HCT116 (cell line): ENCODE measurements at regions not wholly inside any gene's neighbourhood (a gene's known extent, or its start where the extent isn't known, plus 50 kb on each side); places are given as distances from the start of the nearest gene placed in this dataset.

ENCODE experiments used
- ATAC-seq: fragments of 200-7000 bp; cut with Tn5 transposase; 2 replicates; pipeline ENCODE4 v1.9.1; 2020; ENCODE audit warnings: mild to moderate bottlenecking, moderate library complexity
- BruUV-seq: library from RNA; stranded (reverse); fragments of 400-500 nt; replicated peaks from 2 replicates; lab custom pipeline; 2021; lab: Mats Ljungman, UMichigan
- CTCF ChIA-PET: fragments of 300-600 bp; sonication (Branson Sonifier 250); formaldehyde crosslinking; loops from one replicate; lab custom pipeline; 2021; ENCODE audit warnings: antibody characterized with exemption; lab: Charles Lee
- POLR2A ChIA-PET: fragments of 300-600, 350-600 bp; sonication (Branson Sonifier 250); formaldehyde crosslinking; loops from one replicate; lab custom pipeline; 2021; ENCODE audit warnings: antibody characterized with exemption; lab: Charles Lee
- RAD21 ChIA-PET, 2 experiments: fragments of 300-600 bp; sonication (Branson Sonifier 250); formaldehyde crosslinking; loops; one replicate each; lab custom pipeline; 2023; ENCODE audit warnings: low total read pairs in 2 of 2; ENCODE audit not compliant: uncharacterized antibody in 2 of 2, unreplicated experiment in 2 of 2, low non-redundant PET in 1 of 2; lab: Charles Lee
- DNase-seq: peaks from one replicate; pipeline ENCODE4 v3.0.0-alpha.2; 2010; ENCODE audit warnings: low read depth, low spot score
- H2AFZ ChIP-seq: fragments of 200-600 bp; shearing (Covaris generic), sonication (generic); 2 replicates; pipeline ENCODE4 v1.6.1; 2017; ENCODE audit warnings: low read depth, mixed run types, mixed read lengths, antibody characterized with exemption, low read length; ENCODE audit not compliant: poor library complexity, severe bottlenecking
- H3K27ac ChIP-seq: 2 replicates; pipeline ENCODE4 v1.5.1; 2012; ENCODE audit warnings: low read depth, low read length
- H3K27me3 ChIP-seq: fragments of 200-600 bp; sonication (generic); 2 replicates; pipeline ENCODE4 v1.6.1; 2016; ENCODE audit warnings: mixed run types, low read length, mixed read lengths; ENCODE audit not compliant: insufficient read depth
- H3K36me3 ChIP-seq, 2 experiments: fragments of 200-500 bp in 1 of 2; fragments of 200-600 bp in 1 of 2; sonication (Bioruptor generic) in 1 of 2; sonication (generic) in 1 of 2; 2 replicates each; pipeline versions ENCODE4 v1.5.1 to v1.6.1; 2014 to 2016; ENCODE audit warnings: low read length in 2 of 2, inconsistent platforms in 1 of 2, mixed read lengths in 1 of 2, mixed run types in 1 of 2; ENCODE audit not compliant: insufficient read depth in 2 of 2, control insufficient read depth in 1 of 2
- H3K4me1 ChIP-seq, 2 experiments: fragments of 200-600 bp in 1 of 2; sonication (generic) in 1 of 2; 2 replicates each; pipeline versions ENCODE4 v1.5.1 to v1.6.1; 2012 to 2017; ENCODE audit warnings: low read length in 2 of 2, inconsistent platforms in 1 of 2, mild to moderate bottlenecking in 1 of 2, mixed read lengths in 1 of 2, mixed run types in 1 of 2, moderate library complexity in 1 of 2; ENCODE audit not compliant: insufficient read depth in 2 of 2, control insufficient read depth in 1 of 2
- H3K4me2 ChIP-seq: fragments of 200-600 bp; sonication (generic); 2 replicates; pipeline ENCODE4 v1.6.1; 2017; ENCODE audit warnings: mixed run types, low read length, mixed read lengths
- H3K4me3 ChIP-seq, 2 experiments: fragments of 200-600 bp in 1 of 2; sonication (generic) in 1 of 2; replicated peaks in 1 of 2; 2 replicates each; pipeline ENCODE4 v1.5.1; 2011 to 2016; ENCODE audit warnings: low read length in 2 of 2, control low read depth in 1 of 2, low read depth in 1 of 2, mild to moderate bottlenecking in 1 of 2, mixed read lengths in 1 of 2, mixed run types in 1 of 2
- H3K79me2 ChIP-seq: fragments of 200-600 bp; sonication (generic); 2 replicates; pipeline ENCODE4 v1.6.1; 2017; ENCODE audit warnings: mild to moderate bottlenecking, mixed run types, low read length, moderate library complexity, mixed read lengths; ENCODE audit not compliant: insufficient read depth
- H3K9ac ChIP-seq: fragments of 200-600 bp; sonication (generic); 2 replicates; pipeline ENCODE4 v1.6.1; 2016; ENCODE audit warnings: low read length, mixed read lengths
- H3K9me2 ChIP-seq: fragments of 200-600 bp; sonication (generic), shearing (Covaris generic); 2 replicates; pipeline ENCODE4 v1.6.1; 2017; ENCODE audit warnings: mixed run types, mild to moderate bottlenecking, moderate library complexity; ENCODE audit not compliant: insufficient read depth
- H3K9me3 ChIP-seq, 2 experiments: fragments of 200-500 bp in 1 of 2; fragments of 200-600 bp in 1 of 2; sonication (Bioruptor generic) in 1 of 2; sonication (generic) in 1 of 2; 2 replicates each; pipeline ENCODE4 v1.6.1; 2014 to 2017; ENCODE audit warnings: low read length in 2 of 2, mixed read lengths in 2 of 2, inconsistent platforms in 1 of 2, low read depth in 1 of 2, mild to moderate bottlenecking in 1 of 2, mixed run types in 1 of 2, moderate library complexity in 1 of 2; ENCODE audit not compliant: control insufficient read depth in 1 of 2, insufficient read depth in 1 of 2
- H4K20me1 ChIP-seq: fragments of 200-600 bp; sonication (generic), shearing (Covaris generic); 2 replicates; pipeline ENCODE4 v1.6.1; 2017; ENCODE audit warnings: mixed run types, mild to moderate bottlenecking, moderate library complexity; ENCODE audit not compliant: insufficient read depth
- CBX3 ChIP-seq: IDR thresholded peaks from 2 replicates; pipeline ENCODE4 v1.6.1; 2012; ENCODE audit warnings: low read depth
- EGR1 ChIP-seq: IDR thresholded peaks from 2 replicates; pipeline ENCODE4 v1.6.1; 2012; ENCODE audit warnings: low read depth
- ELF1 ChIP-seq: IDR thresholded peaks from 2 replicates; pipeline ENCODE4 v1.6.1; 2012; ENCODE audit warnings: low read depth, borderline replicate concordance
- EZH2 ChIP-seq: fragments of 200-600 bp; sonication (generic); IDR thresholded peaks from 2 replicates; pipeline ENCODE4 v1.6.1; 2017; ENCODE audit warnings: antibody characterized with exemption, mixed run types
- EZH2phosphoT487 ChIP-seq: fragments of 200-600 bp; IDR thresholded peaks from 2 replicates; pipeline ENCODE4 v1.6.1; 2018; ENCODE audit warnings: antibody characterized with exemption, borderline replicate concordance
- FOSL1 ChIP-seq: IDR thresholded peaks from 2 replicates; pipeline ENCODE4 v1.6.1; 2012; ENCODE audit warnings: low read depth
- POLR2A ChIP-seq: IDR thresholded peaks from 2 replicates; pipeline ENCODE4 v1.7.0; 2011; ENCODE audit warnings: borderline replicate concordance; ENCODE audit not compliant: insufficient read depth, insufficient read length; ENCODE audit errors: extremely low read depth
- POLR2AphosphoS5 ChIP-seq: IDR thresholded peaks from 2 replicates; pipeline ENCODE4 v1.6.1; 2011; ENCODE audit warnings: mild to moderate bottlenecking, low read depth, low read length, moderate library complexity
- RAD21 ChIP-seq: IDR thresholded peaks from 2 replicates; pipeline ENCODE4 v1.6.1; 2012; ENCODE audit warnings: low read depth, mild to moderate bottlenecking
- TCF7L2 ChIP-seq: IDR thresholded peaks from 2 replicates; pipeline ENCODE4 v1.7.0; 2011; ENCODE audit warnings: borderline replicate concordance, inconsistent platforms; ENCODE audit not compliant: insufficient read depth, insufficient read length; ENCODE audit errors: extremely low read depth
- intact Hi-C: fragments of 100-400 bp; cut with micrococcal nuclease; formaldehyde crosslinking; loops from 2 replicates; pipeline ENCODE4 v1.10.0; 2022
- TF ChIP-seq, protein P1 (sequence below): IDR thresholded peaks from 2 replicates; pipeline ENCODE4 v1.6.1; 2012; ENCODE audit warnings: low read depth
- TF ChIP-seq, protein P2 (sequence below): IDR thresholded peaks from 2 replicates; pipeline ENCODE4 v1.6.1; 2012
- TF ChIP-seq, protein P3 (sequence below): IDR thresholded peaks from 2 replicates; pipeline ENCODE4 v1.6.1; 2011; ENCODE audit warnings: mild to moderate bottlenecking, low read length, moderate library complexity; ENCODE audit not compliant: insufficient replicate concordance; ENCODE audit errors: extremely low read depth
- TF ChIP-seq, protein P4 (sequence below): IDR thresholded peaks from 2 replicates; pipeline ENCODE4 v1.6.1; 2012

DNA sequence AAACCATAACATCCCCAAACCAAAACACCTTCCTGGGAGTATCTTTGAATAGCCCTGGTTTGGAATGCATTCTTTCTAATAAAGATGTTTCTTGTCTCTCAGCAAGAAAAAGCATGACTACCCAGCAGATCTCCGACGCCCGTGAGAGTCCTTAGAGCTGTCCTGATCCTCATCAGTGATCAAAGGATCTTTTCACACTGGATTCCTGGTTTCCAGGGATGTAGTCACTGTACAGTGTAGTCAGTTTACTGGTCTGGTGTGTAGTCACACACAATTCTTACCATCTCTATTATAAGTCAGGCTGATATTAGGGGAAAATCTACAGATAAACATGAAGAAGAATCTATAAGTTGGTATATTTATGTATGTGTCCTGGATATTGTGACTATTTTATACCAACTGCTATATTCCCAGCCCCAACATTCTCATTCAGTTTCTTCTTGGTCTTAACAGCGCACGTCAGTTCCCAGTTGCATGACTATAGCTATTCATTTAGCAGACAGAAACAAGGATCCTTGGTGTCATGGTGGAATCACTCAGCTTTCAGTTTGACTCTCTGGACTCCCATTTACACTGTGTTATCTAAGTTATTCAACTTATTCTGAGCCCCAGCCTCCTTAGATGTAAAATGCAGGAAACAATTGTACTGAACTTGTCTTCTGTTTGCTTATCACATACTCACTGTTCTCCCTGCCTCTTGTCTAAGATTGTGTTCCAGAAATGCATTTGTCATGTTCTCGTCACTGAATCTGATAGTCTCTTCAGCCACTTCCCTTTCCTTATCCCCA lies 68.3 kb downstream of the SLIT2 start:
- TF ChIP-seq, protein P1, sequence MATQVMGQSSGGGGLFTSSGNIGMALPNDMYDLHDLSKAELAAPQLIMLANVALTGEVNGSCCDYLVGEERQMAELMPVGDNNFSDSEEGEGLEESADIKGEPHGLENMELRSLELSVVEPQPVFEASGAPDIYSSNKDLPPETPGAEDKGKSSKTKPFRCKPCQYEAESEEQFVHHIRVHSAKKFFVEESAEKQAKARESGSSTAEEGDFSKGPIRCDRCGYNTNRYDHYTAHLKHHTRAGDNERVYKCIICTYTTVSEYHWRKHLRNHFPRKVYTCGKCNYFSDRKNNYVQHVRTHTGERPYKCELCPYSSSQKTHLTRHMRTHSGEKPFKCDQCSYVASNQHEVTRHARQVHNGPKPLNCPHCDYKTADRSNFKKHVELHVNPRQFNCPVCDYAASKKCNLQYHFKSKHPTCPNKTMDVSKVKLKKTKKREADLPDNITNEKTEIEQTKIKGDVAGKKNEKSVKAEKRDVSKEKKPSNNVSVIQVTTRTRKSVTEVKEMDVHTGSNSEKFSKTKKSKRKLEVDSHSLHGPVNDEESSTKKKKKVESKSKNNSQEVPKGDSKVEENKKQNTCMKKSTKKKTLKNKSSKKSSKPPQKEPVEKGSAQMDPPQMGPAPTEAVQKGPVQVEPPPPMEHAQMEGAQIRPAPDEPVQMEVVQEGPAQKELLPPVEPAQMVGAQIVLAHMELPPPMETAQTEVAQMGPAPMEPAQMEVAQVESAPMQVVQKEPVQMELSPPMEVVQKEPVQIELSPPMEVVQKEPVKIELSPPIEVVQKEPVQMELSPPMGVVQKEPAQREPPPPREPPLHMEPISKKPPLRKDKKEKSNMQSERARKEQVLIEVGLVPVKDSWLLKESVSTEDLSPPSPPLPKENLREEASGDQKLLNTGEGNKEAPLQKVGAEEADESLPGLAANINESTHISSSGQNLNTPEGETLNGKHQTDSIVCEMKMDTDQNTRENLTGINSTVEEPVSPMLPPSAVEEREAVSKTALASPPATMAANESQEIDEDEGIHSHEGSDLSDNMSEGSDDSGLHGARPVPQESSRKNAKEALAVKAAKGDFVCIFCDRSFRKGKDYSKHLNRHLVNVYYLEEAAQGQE = no peak
- TF ChIP-seq EGR1 = no peak
- TF ChIP-seq, protein P2, sequence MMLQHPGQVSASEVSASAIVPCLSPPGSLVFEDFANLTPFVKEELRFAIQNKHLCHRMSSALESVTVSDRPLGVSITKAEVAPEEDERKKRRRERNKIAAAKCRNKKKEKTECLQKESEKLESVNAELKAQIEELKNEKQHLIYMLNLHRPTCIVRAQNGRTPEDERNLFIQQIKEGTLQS = no peak
- TF ChIP-seq POLR2AphosphoS5 = no peak
- TF ChIP-seq TCF7L2 = no peak
- TF ChIP-seq CBX3 = no peak
- TF ChIP-seq, protein P3, sequence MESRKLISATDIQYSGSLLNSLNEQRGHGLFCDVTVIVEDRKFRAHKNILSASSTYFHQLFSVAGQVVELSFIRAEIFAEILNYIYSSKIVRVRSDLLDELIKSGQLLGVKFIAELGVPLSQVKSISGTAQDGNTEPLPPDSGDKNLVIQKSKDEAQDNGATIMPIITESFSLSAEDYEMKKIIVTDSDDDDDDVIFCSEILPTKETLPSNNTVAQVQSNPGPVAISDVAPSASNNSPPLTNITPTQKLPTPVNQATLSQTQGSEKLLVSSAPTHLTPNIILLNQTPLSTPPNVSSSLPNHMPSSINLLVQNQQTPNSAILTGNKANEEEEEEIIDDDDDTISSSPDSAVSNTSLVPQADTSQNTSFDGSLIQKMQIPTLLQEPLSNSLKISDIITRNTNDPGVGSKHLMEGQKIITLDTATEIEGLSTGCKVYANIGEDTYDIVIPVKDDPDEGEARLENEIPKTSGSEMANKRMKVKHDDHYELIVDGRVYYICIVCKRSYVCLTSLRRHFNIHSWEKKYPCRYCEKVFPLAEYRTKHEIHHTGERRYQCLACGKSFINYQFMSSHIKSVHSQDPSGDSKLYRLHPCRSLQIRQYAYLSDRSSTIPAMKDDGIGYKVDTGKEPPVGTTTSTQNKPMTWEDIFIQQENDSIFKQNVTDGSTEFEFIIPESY = no peak
- TF ChIP-seq, protein P4, sequence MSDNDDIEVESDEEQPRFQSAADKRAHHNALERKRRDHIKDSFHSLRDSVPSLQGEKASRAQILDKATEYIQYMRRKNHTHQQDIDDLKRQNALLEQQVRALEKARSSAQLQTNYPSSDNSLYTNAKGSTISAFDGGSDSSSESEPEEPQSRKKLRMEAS = no peak
- no peak for TF ChIP-seq RAD21
- TF ChIP-seq EZH2phosphoT487 = no peak
- TF ChIP-seq EZH2 = no peak
- no peak for TF ChIP-seq FOSL1
- no peak for TF ChIP-seq POLR2A
- no peak for TF ChIP-seq ELF1
- ATAC-seq = no peak
- H3K36me3 ChIP-seq = no peaks in the 10 kb centered on the region
- H3K27me3 ChIP-seq = 0 out of 2 replicates have a peak, but pooled peaks cover 9% of the 10 kb centered on the region
- no peak for DNase-seq
- CTCF ChIA-PET = no interaction called here
- H2AFZ ChIP-seq = no peak overlapping the region
- no peaks in the 10 kb centered on the region for H3K4me1 ChIP-seq
- H3K9me3 ChIP-seq = no peaks in the 10 kb centered on the region
- no TSS peak for BruUV-seq
- no peaks in the 10 kb centered on the region for H4K20me1 ChIP-seq
- no peak overlapping the region for H3K4me3 ChIP-seq
- RAD21 ChIA-PET = no interaction called here
- intact Hi-C loops = no loop called here
- no peaks in the 10 kb centered on the region for H3K9me2 ChIP-seq
- H3K4me2 ChIP-seq = no peak overlapping the region
- no peak overlapping the region for H3K27ac ChIP-seq
- no peak overlapping the region for H3K9ac ChIP-seq
- POLR2A ChIA-PET = no interaction called here
- H3K79me2 ChIP-seq = no peaks in the 10 kb centered on the region
